ENCODE measurements at regions not wholly inside any gene's neighbourhood (a gene's known extent, or its start where the extent isn't known, plus 50 kb on each side); places are given as distances from the start of the nearest gene placed in this dataset.

DNA sequence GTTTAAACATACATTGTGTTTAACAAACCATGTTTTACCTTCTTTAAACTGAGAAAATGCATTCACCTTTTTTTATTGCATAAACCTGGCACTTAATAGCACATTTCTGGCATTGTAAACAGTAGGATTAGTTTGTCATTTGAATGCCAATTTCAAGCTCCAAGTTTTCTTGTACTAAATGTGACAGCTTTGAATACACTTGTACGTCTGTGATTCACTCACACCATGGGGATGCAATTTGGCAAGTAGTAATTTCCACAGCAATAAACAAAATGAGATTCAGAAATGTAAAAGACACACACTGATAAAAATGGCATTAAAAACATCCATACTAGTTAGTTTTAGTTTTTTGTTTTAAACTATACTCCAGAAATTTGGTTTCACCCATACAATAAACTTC is 598.9 kb downstream of the SI start:
- ATAC-seq (no peak), DNase-seq (no peak)
- no peaks in the 10 kb centered on the region for H3K9me3 ChIP-seq
- TF ChIP-seq, protein P1, sequence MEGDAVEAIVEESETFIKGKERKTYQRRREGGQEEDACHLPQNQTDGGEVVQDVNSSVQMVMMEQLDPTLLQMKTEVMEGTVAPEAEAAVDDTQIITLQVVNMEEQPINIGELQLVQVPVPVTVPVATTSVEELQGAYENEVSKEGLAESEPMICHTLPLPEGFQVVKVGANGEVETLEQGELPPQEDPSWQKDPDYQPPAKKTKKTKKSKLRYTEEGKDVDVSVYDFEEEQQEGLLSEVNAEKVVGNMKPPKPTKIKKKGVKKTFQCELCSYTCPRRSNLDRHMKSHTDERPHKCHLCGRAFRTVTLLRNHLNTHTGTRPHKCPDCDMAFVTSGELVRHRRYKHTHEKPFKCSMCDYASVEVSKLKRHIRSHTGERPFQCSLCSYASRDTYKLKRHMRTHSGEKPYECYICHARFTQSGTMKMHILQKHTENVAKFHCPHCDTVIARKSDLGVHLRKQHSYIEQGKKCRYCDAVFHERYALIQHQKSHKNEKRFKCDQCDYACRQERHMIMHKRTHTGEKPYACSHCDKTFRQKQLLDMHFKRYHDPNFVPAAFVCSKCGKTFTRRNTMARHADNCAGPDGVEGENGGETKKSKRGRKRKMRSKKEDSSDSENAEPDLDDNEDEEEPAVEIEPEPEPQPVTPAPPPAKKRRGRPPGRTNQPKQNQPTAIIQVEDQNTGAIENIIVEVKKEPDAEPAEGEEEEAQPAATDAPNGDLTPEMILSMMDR (IDR thresholded peaks at IDR 0.05), result no peak
- no peaks in the 10 kb centered on the region for H3K36me3 ChIP-seq (ENCODE audit: low read depth)
- H3K4me3 ChIP-seq, result no peak overlapping the region
- intact Hi-C loops (cut with DNase I, micrococcal nuclease), result no loop called here
- H3K4me1 ChIP-seq (ENCODE audit: low read depth), result no peaks in the 10 kb centered on the region

DNA sequence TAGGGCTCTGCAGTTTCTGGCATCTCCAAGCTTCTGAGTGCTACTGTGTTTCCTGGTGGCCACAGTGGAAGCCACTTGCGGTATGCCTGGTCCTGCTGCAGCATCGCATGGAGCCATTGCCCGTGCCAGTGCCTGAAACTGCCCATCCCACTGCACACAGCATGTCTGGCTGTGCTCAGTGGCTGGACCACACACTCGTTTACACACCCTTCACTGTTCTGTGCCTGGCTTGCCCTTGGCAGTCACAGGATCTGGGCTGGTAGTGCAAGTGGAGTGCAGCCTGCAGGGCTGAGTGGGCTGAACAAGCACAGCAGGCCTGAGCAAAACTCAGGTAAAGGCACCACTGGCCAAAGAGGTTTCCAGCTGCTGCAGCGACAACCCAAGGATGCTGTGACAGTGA is 600.0 kb downstream of the SI start:
- no peaks in the 10 kb centered on the region for H3K36me3 ChIP-seq (ENCODE audit: low read depth)
- H3K9me3 ChIP-seq, result no peaks in the 10 kb centered on the region
- intact Hi-C loops (cut with DNase I, micrococcal nuclease), result no loop called here
- no peak overlapping the region for H3K4me3 ChIP-seq
- ATAC-seq (no peak), DNase-seq (peak in 1 of 3 donors; percentile 15)
- H3K4me1 ChIP-seq (ENCODE audit: low read depth), result no peaks in the 10 kb centered on the region
- TF ChIP-seq, protein P1 (IDR thresholded peaks at IDR 0.05), result no peak

DNA sequence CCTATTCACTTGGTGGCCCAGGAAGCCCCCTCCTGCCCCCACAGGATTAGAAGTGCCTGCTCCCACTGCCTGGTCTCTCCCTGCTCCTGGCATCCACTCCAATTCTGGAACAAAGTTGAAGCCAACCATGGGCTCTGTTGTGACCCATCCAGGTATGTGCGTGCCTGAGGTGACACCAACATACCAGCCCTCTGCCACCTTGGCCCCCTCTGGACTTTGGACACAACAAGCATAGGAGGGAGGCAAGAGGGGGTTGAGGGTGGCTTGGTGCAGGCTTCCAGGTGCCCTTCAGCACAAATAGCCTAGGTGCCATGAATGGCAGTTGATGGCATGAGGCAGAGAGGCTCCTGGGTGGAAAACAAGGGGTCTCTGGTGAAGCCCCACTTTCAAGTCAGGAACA is 600.9 kb downstream of the SI start:
- Histone ChIP-seq H3K4me3 (no peak overlapping the region), H3K4me1 (ENCODE audit: low read depth) (no peaks in the 10 kb centered on the region), H3K36me3 (ENCODE audit: low read depth) (no peaks in the 10 kb centered on the region), H3K9me3 (no peaks in the 10 kb centered on the region)
- intact Hi-C loops (cut with DNase I, micrococcal nuclease), result no loop called here
- ATAC-seq (no peak), DNase-seq (no peak)
- TF ChIP-seq, protein P1 (IDR thresholded peaks at IDR 0.05), result no peak

DNA sequence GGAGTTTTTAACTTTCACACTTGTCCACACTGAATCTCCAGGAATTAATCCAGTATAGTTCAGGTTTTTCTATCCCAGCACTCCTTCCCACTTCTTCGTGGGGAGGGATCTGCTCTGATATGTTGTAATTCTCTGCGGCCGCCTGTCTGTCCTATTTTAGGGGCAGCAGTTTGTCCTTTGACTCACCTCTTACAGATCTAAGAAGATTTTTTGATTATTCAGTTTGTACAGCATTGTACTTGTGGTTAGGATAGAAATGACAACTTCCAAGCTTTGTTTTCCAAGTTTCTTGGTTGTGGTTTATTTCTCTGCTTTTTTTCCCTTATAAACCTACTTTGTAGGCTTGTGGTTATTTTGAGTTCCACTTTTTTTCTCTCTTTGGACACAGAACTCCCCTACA is 601.7 kb downstream of the SI start:
- Histone ChIP-seq H3K9me3 (no peaks in the 10 kb centered on the region), H3K4me1 (ENCODE audit: low read depth) (no peaks in the 10 kb centered on the region), H3K4me3 (no peak overlapping the region), H3K36me3 (ENCODE audit: low read depth) (no peaks in the 10 kb centered on the region)
- DNase-seq (no peak), ATAC-seq (no peak)
- TF ChIP-seq, protein P1 (IDR thresholded peaks at IDR 0.05), result no peak
- intact Hi-C loops (cut with DNase I, micrococcal nuclease), result no loop called here

DNA sequence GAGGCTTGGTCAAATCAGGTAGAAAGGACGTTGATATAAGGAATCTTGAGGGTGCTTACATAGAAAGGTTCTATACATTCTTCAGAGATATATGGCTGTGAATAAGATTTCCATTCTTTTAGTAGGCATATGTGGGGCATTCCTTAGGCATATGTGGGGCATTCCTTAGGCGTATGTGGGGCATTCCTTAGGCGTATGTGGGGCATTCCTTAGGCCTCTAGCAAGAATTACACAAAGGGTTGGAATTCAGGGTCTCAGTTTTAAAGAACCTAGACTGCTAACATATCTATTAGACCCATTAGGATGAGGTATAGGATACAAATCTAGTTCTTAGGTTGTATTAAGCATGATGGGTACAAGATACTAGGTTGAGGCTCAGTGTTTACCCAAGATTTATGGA is 607.8 kb downstream of the SI start:
- Histone ChIP-seq H3K4me1 (ENCODE audit: low read depth) (no peaks in the 10 kb centered on the region), H3K9me3 (no peaks in the 10 kb centered on the region), H3K4me3 (no peak overlapping the region), H3K36me3 (ENCODE audit: low read depth) (no peaks in the 10 kb centered on the region)
- TF ChIP-seq, protein P1 (IDR thresholded peaks at IDR 0.05), result no peak
- DNase-seq (no peak), ATAC-seq (no peak)
- intact Hi-C loops (cut with DNase I, micrococcal nuclease), result no loop called here

DNA sequence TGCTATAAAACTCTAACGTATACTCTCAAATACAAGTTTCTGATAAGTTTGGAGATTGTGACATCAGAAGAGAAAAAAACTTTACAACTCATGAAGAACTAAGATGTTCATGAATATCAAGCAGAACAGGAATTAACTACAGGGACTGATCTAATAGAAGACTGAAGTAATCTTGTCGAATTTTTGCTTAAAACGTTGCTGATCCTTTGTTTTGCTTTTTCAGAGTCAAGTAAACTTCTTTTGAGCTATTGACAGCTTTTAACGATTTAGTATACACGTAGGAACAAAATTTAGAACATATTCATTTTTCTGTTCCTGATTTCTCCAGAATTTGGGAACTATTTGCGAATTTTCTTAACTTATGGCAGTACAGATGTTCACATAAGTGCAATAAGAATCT is 610.2 kb downstream of the SI start:
- TF ChIP-seq, protein P1 (IDR thresholded peaks at IDR 0.05), result no peak
- DNase-seq (no peak), ATAC-seq (no peak)
- no peaks in the 10 kb centered on the region for H3K4me1 ChIP-seq (ENCODE audit: low read depth)
- H3K4me3 ChIP-seq, result no peak overlapping the region
- no peaks in the 10 kb centered on the region for H3K36me3 ChIP-seq (ENCODE audit: low read depth)
- no peaks in the 10 kb centered on the region for H3K9me3 ChIP-seq
- intact Hi-C loops (cut with DNase I, micrococcal nuclease), result no loop called here
